ENCODE measurements at regions not wholly inside any gene's neighbourhood (a gene's known extent, or its start where the extent isn't known, plus 50 kb on each side); places are given as distances from the start of the nearest gene placed in this dataset.
"Not testable (repeated sequence)": the region's sequence is repeated elsewhere in the genome, so short reads cannot be mapped to it uniquely, and the experiment has no call there.

DNA sequence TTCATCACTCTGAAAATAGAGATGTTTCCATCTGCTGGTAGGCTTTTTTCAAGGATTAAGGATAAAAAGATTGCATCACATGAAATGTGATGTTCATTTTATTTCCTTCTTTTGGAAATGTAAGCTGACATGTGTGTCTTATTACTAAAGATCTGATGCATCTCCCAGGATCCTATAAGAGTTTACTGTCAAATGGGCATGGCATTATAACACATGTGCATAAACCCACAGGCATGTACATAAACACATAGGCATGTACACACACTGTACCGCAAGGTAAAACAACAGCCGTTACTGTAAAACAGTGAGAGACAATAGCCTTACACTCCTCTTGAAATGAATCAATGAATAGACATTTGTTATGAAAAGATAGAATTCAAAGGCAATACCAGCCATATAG lies 65.2 kb upstream of the MXRA5 start:
- H3K27me3 Mint-ChIP-seq; H3K27ac ChIP-seq (ENCODE audit: low read depth, low read length); H3K9me3 ChIP-seq (ENCODE audit: control insufficient read depth in 1 of 2, low read length in 2 of 2); H3K4me1 ChIP-seq (ENCODE audit: insufficient read depth, low read length); H3K27ac Mint-ChIP-seq; H3K36me3 ChIP-seq (ENCODE audit: insufficient read depth, low read length); H3K4me3 Mint-ChIP-seq; H3K36me3 Mint-ChIP-seq; intact Hi-C loops (cut with micrococcal nuclease); H3K4me3 ChIP-seq (ENCODE audit: low read length in 2 of 2); H3K27me3 ChIP-seq (ENCODE audit: insufficient read depth, low read length); CTCF ChIA-PET (ENCODE audit: partially characterized antibody); POLR2A ChIA-PET (ENCODE audit: partially characterized antibody); H3K4me1 Mint-ChIP-seq; DNase-seq: not testable (repeated sequence)
- peaks cover 0 to 13% (median 2%) of the 10 kb centered on the region in 8 donors for H3K9me3 Mint-ChIP-seq

- H3K9me3 Mint-ChIP-seq; intact Hi-C loops (cut with micrococcal nuclease); CTCF ChIA-PET (ENCODE audit: partially characterized antibody); H3K4me3 Mint-ChIP-seq; POLR2A ChIA-PET (ENCODE audit: partially characterized antibody); H3K4me3 ChIP-seq (ENCODE audit: low read length in 2 of 2); H3K4me1 ChIP-seq (ENCODE audit: insufficient read depth, low read length); H3K4me1 Mint-ChIP-seq; H3K27ac ChIP-seq (ENCODE audit: low read depth, low read length); H3K27me3 ChIP-seq (ENCODE audit: insufficient read depth, low read length); H3K27ac Mint-ChIP-seq; H3K9me3 ChIP-seq (ENCODE audit: control insufficient read depth in 1 of 2, low read length in 2 of 2); H3K36me3 Mint-ChIP-seq; H3K36me3 ChIP-seq (ENCODE audit: insufficient read depth, low read length); DNase-seq; H3K27me3 Mint-ChIP-seq: not testable (repeated sequence)
These were observed 63.5 kb upstream of the MXRA5 start for GRCh38 chrX:3409936-3410335.

DNA sequence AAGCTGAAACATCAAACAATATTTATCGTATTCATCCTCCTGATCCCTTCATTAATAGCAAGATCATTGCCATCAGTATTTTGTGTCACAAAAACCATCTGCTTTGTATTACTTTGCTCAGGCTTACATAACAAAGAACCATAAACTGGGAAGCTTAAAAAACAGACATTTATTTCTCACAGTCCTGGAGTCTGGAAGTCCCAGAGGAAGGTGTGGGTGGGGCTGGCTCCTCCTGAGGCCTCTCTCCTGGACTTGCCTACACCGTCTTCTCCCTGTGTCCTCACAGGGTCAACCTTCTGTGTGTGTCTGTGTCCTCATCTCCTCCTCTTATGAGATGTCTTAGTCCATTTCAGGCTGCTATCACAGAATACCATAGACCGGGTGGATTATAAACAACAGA lies 61.3 kb upstream of the MXRA5 start:
- Histone ChIP-seq H3K27ac (ENCODE audit: low read depth, low read length) (no peak overlapping the region), H3K4me1 (ENCODE audit: insufficient read depth, low read length) (no peaks in the 10 kb centered on the region), H3K36me3 (ENCODE audit: insufficient read depth, low read length) (no peaks in the 10 kb centered on the region), H3K27me3 (ENCODE audit: insufficient read depth, low read length) (no peaks in the 10 kb centered on the region), H3K4me3 (ENCODE audit: low read length in 2 of 2) (no peak overlapping the region), H3K9me3 (ENCODE audit: control insufficient read depth in 1 of 2, low read length in 2 of 2) (no peaks in the 10 kb centered on the region)
- POLR2A ChIA-PET (ENCODE audit: partially characterized antibody) = no interaction called here
- Mint-ChIP-seq H3K27me3 (peaks cover 0 to 1% of the 10 kb centered on the region in 2 donors), H3K27ac (no peak overlapping the region), H3K4me1 (no peaks in the 10 kb centered on the region), H3K36me3 (no peaks in the 10 kb centered on the region), H3K9me3 (peaks cover 0 to 8% (median 0%) of the 10 kb centered on the region in 8 donors), H3K4me3 (no peak overlapping the region)
- CTCF ChIA-PET (ENCODE audit: partially characterized antibody) = no interaction called here
- intact Hi-C loops (cut with micrococcal nuclease) = no loop called here
- no peak for DNase-seq

DNA sequence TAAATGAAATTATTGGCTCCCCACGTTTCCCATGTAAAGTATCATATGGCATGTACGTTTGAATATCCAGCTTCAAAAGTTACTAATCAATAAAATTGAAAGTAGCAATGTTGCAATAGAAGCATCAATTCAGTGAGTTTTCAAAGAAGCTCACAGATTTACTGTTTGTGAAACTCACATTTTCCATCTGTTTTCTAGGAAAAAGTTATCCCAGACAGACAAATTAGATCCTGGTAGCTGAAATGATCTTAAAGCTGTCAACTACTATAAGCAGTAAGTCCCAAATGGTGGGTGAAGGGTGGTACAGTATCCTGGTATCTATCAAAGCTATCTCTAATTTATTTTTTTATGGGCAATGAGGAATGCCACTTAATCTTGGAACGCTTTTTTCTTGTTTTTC lies 60.7 kb upstream of the MXRA5 start:
- Histone ChIP-seq H3K27ac (ENCODE audit: low read depth, low read length) (no peak overlapping the region), H3K4me1 (ENCODE audit: insufficient read depth, low read length) (no peaks in the 10 kb centered on the region), H3K27me3 (ENCODE audit: insufficient read depth, low read length) (no peaks in the 10 kb centered on the region), H3K9me3 (ENCODE audit: control insufficient read depth in 1 of 2, low read length in 2 of 2) (no peaks in the 10 kb centered on the region), H3K4me3 (ENCODE audit: low read length in 2 of 2) (no peak overlapping the region), H3K36me3 (ENCODE audit: insufficient read depth, low read length) (no peaks in the 10 kb centered on the region)
- Mint-ChIP-seq H3K4me1 (no peaks in the 10 kb centered on the region), H3K4me3 (no peak overlapping the region), H3K27me3 (peaks cover 0 to 1% of the 10 kb centered on the region in 2 donors), H3K36me3 (no peaks in the 10 kb centered on the region), H3K9me3 (peaks cover 0 to 4% (median 0%) of the 10 kb centered on the region in 8 donors), H3K27ac (no peak overlapping the region)
- intact Hi-C loops (cut with micrococcal nuclease) = no loop called here
- ChIA-PET POLR2A (ENCODE audit: partially characterized antibody) (no interaction called here), CTCF (ENCODE audit: partially characterized antibody) (no interaction called here)
- DNase-seq = no peak

GRCh38 chrX:3403748-3404147 lies 57.3 kb upstream of the MXRA5 start:
- CTCF ChIA-PET (ENCODE audit: partially characterized antibody) = no interaction called here
- H3K4me3 ChIP-seq (ENCODE audit: low read length in 2 of 2) = no peak overlapping the region
- H3K9me3 Mint-ChIP-seq = peaks cover 0 to 4% (median 0%) of the 10 kb centered on the region in 8 donors
- H3K27me3 ChIP-seq (ENCODE audit: insufficient read depth, low read length) = no peaks in the 10 kb centered on the region
- no peak overlapping the region for H3K27ac ChIP-seq (ENCODE audit: low read depth, low read length)
- H3K9me3 ChIP-seq (ENCODE audit: control insufficient read depth in 1 of 2, low read length in 2 of 2) = no peaks in the 10 kb centered on the region
- POLR2A ChIA-PET (ENCODE audit: partially characterized antibody) = no interaction called here
- intact Hi-C loops (cut with micrococcal nuclease) = no loop called here
- H3K4me1 ChIP-seq (ENCODE audit: insufficient read depth, low read length) = no peaks in the 10 kb centered on the region
- H3K36me3 ChIP-seq (ENCODE audit: insufficient read depth, low read length) = no peaks in the 10 kb centered on the region
- no peak for DNase-seq
- H3K36me3 Mint-ChIP-seq = no peaks in the 10 kb centered on the region
- no peaks in the 10 kb centered on the region for H3K4me1 Mint-ChIP-seq
- H3K27me3 Mint-ChIP-seq = peaks cover 0 to 1% of the 10 kb centered on the region in 2 donors
- H3K4me3 Mint-ChIP-seq = no peak overlapping the region
- no peak overlapping the region for H3K27ac Mint-ChIP-seq

All from CD4-positive, alpha-beta memory T cell (primary cell).